Left lung (tissue), 4 donors: ENCODE measurements at regions not wholly inside any gene's neighbourhood (a gene's known extent, or its start where the extent isn't known, plus 50 kb on each side); places are given as distances from the start of the nearest gene placed in this dataset.

Experiments used
- ATAC-seq: fragments of 200-7000 bp; cut with Tn5 transposase; one replicate; pipeline ENCODE4 v1.9.1; 2020; ENCODE audit warnings: moderate library complexity
- DNase-seq, 4 donors: peaks; one replicate each; pipeline ENCODE4 v3.0.0-alpha.2; 2013 to 2020
- H3K27ac ChIP-seq, 2 donors: fragments of 200-600 bp; sonication (generic) in 1 of 2; one replicate each; pipeline versions ENCODE4 v1.5.0 to v1.8.0; 2020 to 2021
- H3K27me3 ChIP-seq, 2 donors: fragments of 200-600 bp; sonication (generic) in 1 of 2; one replicate each; pipeline versions ENCODE4 v1.5.0 to v1.8.0; 2020 to 2021
- H3K36me3 ChIP-seq, 2 donors: fragments of 200-600 bp; sonication (generic) in 1 of 2; one replicate each; pipeline versions ENCODE4 v1.5.0 to v1.8.0; 2020 to 2021
- H3K4me1 ChIP-seq, 2 donors: fragments of 200-600 bp; one replicate each; pipeline ENCODE4 v1.8.0; 2021
- H3K4me3 ChIP-seq, 2 donors: fragments of 200-600 bp; sonication (generic) in 1 of 2; one replicate each; pipeline versions ENCODE4 v1.5.0 to v1.8.0; 2020 to 2021; ENCODE audit warnings: mild to moderate bottlenecking in 1 of 2
- H3K9me3 ChIP-seq, 2 donors: fragments of 200-600 bp; sonication (generic) in 1 of 2; one replicate each; pipeline versions ENCODE4 v1.5.0 to v1.8.0; 2020 to 2021
- intact Hi-C, 2 donors: fragments of 100-400 bp; cut with DNase I; formaldehyde crosslinking; loops; one replicate each; pipeline versions ENCODE4 v1.11.2 to v1.14.2; 2022
- TF ChIP-seq, protein P1 (sequence below), 2 donors: fragments of 200-600 bp; sonication (generic) in 1 of 2; IDR thresholded peaks; one replicate each; pipeline versions ENCODE4 v1.5.0 to v1.8.0; 2021; ENCODE audit warnings: antibody characterized with exemption in 2 of 2
- donor health status: DM: no; HTN: yes; CAD: no.
- donor health status: DM: no; HTN: no; CAD: no.

DNA sequence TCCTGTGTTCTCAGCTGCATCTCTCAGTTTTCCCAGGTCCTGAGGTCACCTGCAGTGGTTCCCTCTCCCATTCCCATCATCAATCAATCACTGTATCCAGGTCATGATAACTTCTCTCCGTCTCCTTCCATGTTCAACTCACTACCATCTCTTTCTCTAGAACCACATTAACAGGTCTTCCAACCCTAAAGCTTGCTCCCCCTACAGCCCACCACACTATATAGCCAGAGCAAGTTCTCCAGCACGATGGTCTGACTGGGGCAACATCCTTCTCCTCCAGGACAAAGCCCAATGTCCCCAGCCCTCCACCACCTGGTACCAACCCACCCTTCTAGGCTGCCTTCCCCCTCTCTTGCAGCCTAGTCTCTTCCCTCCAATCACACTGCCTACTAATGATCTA lies 241.6 kb downstream of the CDK5RAP2 start:
- no peaks in the 10 kb centered on the region for H3K36me3 ChIP-seq
- H3K27me3 ChIP-seq: no peaks in the 10 kb centered on the region
- ATAC-seq (no peak), DNase-seq (no peak)
- no peak overlapping the region for H3K27ac ChIP-seq
- H3K4me3 ChIP-seq: no peak overlapping the region
- TF ChIP-seq, protein P1, sequence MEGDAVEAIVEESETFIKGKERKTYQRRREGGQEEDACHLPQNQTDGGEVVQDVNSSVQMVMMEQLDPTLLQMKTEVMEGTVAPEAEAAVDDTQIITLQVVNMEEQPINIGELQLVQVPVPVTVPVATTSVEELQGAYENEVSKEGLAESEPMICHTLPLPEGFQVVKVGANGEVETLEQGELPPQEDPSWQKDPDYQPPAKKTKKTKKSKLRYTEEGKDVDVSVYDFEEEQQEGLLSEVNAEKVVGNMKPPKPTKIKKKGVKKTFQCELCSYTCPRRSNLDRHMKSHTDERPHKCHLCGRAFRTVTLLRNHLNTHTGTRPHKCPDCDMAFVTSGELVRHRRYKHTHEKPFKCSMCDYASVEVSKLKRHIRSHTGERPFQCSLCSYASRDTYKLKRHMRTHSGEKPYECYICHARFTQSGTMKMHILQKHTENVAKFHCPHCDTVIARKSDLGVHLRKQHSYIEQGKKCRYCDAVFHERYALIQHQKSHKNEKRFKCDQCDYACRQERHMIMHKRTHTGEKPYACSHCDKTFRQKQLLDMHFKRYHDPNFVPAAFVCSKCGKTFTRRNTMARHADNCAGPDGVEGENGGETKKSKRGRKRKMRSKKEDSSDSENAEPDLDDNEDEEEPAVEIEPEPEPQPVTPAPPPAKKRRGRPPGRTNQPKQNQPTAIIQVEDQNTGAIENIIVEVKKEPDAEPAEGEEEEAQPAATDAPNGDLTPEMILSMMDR (IDR thresholded peaks at IDR 0.05): no peak
- H3K4me1 ChIP-seq: no peaks in the 10 kb centered on the region
- intact Hi-C loops: no loop called here
- H3K9me3 ChIP-seq: no peaks in the 10 kb centered on the region

DNA sequence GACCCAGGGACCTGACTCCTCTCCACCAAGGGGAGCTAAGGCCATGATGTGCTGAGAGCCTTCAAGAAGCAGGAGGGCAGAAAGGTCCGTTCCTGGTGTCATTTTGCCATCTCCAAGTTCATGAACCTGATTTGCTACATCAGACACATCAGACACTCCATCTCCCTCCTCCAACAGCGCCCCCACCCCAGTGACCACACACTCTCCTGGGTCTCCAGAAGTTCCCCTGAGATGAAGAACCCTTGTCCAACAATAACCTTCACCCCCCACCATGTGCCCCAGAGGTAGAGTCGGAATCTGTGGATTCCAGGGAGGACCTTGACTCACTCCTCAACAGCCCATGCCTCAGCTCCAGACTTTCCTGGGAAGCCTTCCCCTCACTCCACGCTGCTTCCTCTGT lies 242.8 kb downstream of the CDK5RAP2 start:
- Histone ChIP-seq H3K9me3 (no peaks in the 10 kb centered on the region), H3K4me1 (no peaks in the 10 kb centered on the region), H3K36me3 (no peaks in the 10 kb centered on the region), H3K27me3 (no peaks in the 10 kb centered on the region), H3K27ac (no peak overlapping the region), H3K4me3 (no peak overlapping the region)
- DNase-seq (no peak), ATAC-seq (no peak)
- TF ChIP-seq, protein P1 (IDR thresholded peaks at IDR 0.05): no peak
- intact Hi-C loops: no loop called here

- TF ChIP-seq, protein P1 (IDR thresholded peaks at IDR 0.05): no peak
- no peaks in the 10 kb centered on the region for H3K36me3 ChIP-seq
- H3K27me3 ChIP-seq: no peaks in the 10 kb centered on the region
- no peaks in the 10 kb centered on the region for H3K4me1 ChIP-seq
- no peak overlapping the region for H3K27ac ChIP-seq
- DNase-seq (no peak), ATAC-seq (no peak)
- intact Hi-C loops: no loop called here
- H3K9me3 ChIP-seq: no peaks in the 10 kb centered on the region
- H3K4me3 ChIP-seq: no peak overlapping the region
These were observed 243.2 kb downstream of the CDK5RAP2 start for GRCh38 chr9:120336753-120337090.

GRCh38 chr9:120336021-120336752 lies 243.8 kb downstream of the CDK5RAP2 start:
- H3K27me3 ChIP-seq: no peaks in the 10 kb centered on the region
- no peak overlapping the region for H3K27ac ChIP-seq
- DNase-seq (no peak), ATAC-seq (no peak)
- no peak overlapping the region for H3K4me3 ChIP-seq
- TF ChIP-seq, protein P1 (IDR thresholded peaks at IDR 0.05): no peak
- no peaks in the 10 kb centered on the region for H3K4me1 ChIP-seq
- intact Hi-C loops: no loop called here
- H3K9me3 ChIP-seq: no peaks in the 10 kb centered on the region
- no peaks in the 10 kb centered on the region for H3K36me3 ChIP-seq

- no peak for ATAC-seq
- intact Hi-C loops: no loop called here
- TF ChIP-seq, protein P1 (IDR thresholded peaks at IDR 0.05): no peak
These were observed 248.1 kb downstream of the CDK5RAP2 start for GRCh38 chr9:120331913-120332312.

More at GRCh38 chr9:120331913-120332312, 248.1 kb downstream of the CDK5RAP2 start:
- Histone ChIP-seq H3K36me3 (no peaks in the 10 kb centered on the region), H3K27me3 (no peaks in the 10 kb centered on the region), H3K27ac (no peak overlapping the region), H3K4me1 (no peaks in the 10 kb centered on the region), H3K9me3 (peaks cover 0 to 4% of the 10 kb centered on the region in 2 donors), H3K4me3 (no peak overlapping the region)
- DNase-seq: no peak
